Esophagus muscularis mucosa (tissue), 4 donors: ENCODE measurements at regions not wholly inside any gene's neighbourhood (a gene's known extent, or its start where the extent isn't known, plus 50 kb on each side); places are given as distances from the start of the nearest gene placed in this dataset.

Source experiments
- EP300 ChIP-seq: sonication (generic); formaldehyde crosslinking; IDR thresholded peaks from one replicate; pipeline ENCODE4 v1.6.1; 2017; ENCODE audit warnings: antibody characterized with exemption
- POLR2A ChIP-seq: fragments of 450-650 bp; IDR thresholded peaks from one replicate; pipeline ENCODE4 v1.6.1; 2017; ENCODE audit warnings: antibody characterized with exemption, moderate library complexity, mild to moderate bottlenecking, low read depth
- TF ChIP-seq, protein P1 (sequence below), 3 experiments: fragments of 200-600 bp in 2 of 3; fragments of 450-650 bp in 1 of 3; sonication (generic) in 2 of 3; IDR thresholded peaks; one replicate each; pipeline ENCODE4 v1.5.1; 2017 to 2019; ENCODE audit warnings: antibody characterized with exemption in 3 of 3, mild to moderate bottlenecking in 2 of 3, moderate library complexity in 1 of 3

DNA sequence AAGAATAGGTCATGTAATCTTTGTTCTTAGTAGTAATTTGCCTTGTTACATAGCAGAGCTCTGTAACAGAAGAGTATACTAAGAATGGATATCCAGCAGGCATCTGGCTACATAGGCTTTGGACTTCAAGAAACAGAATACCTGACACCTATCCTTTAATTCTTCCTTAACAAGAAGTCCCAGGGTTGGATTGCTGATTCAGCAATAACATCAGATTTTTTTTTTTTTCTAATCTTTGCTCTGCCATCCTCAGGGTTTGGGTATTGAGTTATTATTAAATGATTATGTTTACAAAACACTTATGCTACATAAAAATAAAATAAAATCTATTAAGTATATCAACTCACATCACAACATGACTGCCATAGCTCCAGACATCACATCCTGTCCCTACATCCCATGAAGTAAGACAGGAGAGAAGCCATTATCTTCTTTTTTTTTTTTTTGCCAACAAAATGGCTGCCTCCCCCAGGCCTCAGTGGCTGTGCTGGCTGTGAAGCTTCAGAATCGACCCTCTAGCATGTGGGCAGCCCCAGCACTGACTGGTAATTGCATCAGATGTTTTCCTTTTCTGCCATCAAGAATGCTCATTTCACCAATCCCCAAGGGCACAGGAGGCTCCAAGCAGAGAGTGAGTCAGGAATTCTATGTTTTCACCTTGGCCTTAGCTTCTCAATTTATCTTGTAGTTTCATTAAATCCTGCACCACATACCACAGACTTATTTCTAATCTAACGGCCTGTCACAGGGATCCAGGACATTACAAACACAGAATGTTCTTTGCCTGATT, 186.2 kb downstream of the DICER1 start:
- no peak for TF ChIP-seq POLR2A
- TF ChIP-seq, protein P1, sequence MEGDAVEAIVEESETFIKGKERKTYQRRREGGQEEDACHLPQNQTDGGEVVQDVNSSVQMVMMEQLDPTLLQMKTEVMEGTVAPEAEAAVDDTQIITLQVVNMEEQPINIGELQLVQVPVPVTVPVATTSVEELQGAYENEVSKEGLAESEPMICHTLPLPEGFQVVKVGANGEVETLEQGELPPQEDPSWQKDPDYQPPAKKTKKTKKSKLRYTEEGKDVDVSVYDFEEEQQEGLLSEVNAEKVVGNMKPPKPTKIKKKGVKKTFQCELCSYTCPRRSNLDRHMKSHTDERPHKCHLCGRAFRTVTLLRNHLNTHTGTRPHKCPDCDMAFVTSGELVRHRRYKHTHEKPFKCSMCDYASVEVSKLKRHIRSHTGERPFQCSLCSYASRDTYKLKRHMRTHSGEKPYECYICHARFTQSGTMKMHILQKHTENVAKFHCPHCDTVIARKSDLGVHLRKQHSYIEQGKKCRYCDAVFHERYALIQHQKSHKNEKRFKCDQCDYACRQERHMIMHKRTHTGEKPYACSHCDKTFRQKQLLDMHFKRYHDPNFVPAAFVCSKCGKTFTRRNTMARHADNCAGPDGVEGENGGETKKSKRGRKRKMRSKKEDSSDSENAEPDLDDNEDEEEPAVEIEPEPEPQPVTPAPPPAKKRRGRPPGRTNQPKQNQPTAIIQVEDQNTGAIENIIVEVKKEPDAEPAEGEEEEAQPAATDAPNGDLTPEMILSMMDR (IDR thresholded peaks at IDR 0.05): no peak
- no peak for TF ChIP-seq EP300
